ENCODE measurements at regions not wholly inside any gene's neighbourhood (a gene's known extent, or its start where the extent isn't known, plus 50 kb on each side); places are given as distances from the start of the nearest gene placed in this dataset.

GRCh38 chr10:69684020-69684980 is 54.3 kb downstream of the FAM241B start:
- Histone ChIP-seq H3K27ac (peak overlapping the region in 6 of 10 donors; percentile 14 to 65 (median 46)), H3K4me3 (peak overlapping the region in 1 of 10 donors; percentile 7), H3K36me3 (no peaks in the 10 kb centered on the region), H3K27me3 (peaks cover 0 to 18% (median 7%) of the 10 kb centered on the region in 7 donors), H3K4me1 (peaks cover 9 to 39% (median 22%) of the 10 kb centered on the region in 9 donors), H3K9me3 (no peaks in the 10 kb centered on the region)
- ATAC-seq, result peak; percentile 60 to 77 (median 70)
- TF ChIP-seq CTCF (IDR thresholded peaks at IDR 0.05), result no peak
- intact Hi-C loops (cut with DNase I), result no loop called here
- WGBS, 2 donors, result 41 to 45% methylated on average over 17 of the region's 17 CpGs
- DNase-seq, result peak; percentile 43 to 52

DNA sequence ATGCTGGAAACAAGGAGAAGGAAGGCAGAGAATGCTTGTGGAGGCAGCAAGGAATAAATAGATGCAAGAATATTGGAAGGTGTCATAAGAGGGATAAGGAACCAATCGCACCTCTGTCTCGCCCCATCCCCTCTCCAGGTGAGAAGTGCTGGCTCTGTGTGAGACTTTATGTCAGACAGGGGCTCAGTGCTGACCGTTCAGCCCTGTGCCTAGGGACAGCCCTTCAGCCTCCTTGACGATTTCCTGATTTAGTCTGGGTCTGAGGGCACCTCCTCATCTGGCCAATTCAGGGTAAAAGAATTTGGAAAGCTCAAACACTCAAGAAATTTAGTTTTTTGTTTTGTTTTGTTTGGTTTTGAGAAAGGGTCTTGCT is 54.9 kb downstream of the FAM241B start:
- DNase-seq (no peak), ATAC-seq (peak in 1 of 8 donors; percentile 13)
- no peaks in the 10 kb centered on the region for H3K9me3 ChIP-seq
- no peak overlapping the region for H3K4me3 ChIP-seq
- H3K4me1 ChIP-seq, result peaks cover 9 to 39% (median 22%) of the 10 kb centered on the region in 9 donors
- H3K27ac ChIP-seq, result peak overlapping the region in 5 of 10 donors; percentile 15 to 65 (median 55)
- H3K36me3 ChIP-seq, result no peaks in the 10 kb centered on the region
- intact Hi-C loops (cut with DNase I), result no loop called here
- peaks cover 0 to 12% (median 5%) of the 10 kb centered on the region in 7 donors for H3K27me3 ChIP-seq
- no peak for TF ChIP-seq CTCF (IDR thresholded peaks at IDR 0.05)
- 71 to 76% methylated on average over 4 of the region's 4 CpGs for WGBS, 2 donors

DNA sequence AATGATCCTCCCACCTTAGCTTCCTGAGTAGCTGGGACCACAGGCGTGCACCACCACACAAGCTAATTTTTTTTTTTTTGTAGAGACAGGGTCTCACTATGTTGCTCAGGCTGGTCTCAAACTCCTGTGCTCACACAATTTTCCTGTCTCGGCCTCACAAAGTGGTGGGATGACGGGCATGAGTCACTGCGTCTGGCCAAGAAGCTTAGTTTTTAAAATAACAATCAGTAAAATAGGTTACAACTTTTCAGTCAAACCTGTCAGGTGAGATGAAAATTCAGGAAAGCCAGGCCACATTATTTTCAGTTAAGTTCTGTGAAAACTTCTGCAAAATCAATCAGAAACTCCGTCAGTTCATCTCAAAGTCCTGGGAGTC is 55.4 kb downstream of the FAM241B start:
- Histone ChIP-seq H3K4me3 (no peak overlapping the region), H3K4me1 (peaks cover 9 to 39% (median 22%) of the 10 kb centered on the region in 9 donors), H3K36me3 (no peaks in the 10 kb centered on the region), H3K27ac (peak overlapping the region in 6 of 10 donors; percentile 5 to 66 (median 47)), H3K9me3 (no peaks in the 10 kb centered on the region), H3K27me3 (peaks cover 0 to 9% (median 2%) of the 10 kb centered on the region in 7 donors)
- ATAC-seq (no peak), DNase-seq (no peak)
- no peak for TF ChIP-seq CTCF (IDR thresholded peaks at IDR 0.05)
- intact Hi-C loops (cut with DNase I), result no loop called here
- 70 to 73% methylated on average over 5 of the region's 5 CpGs for WGBS, 2 donors

- peaks cover 9 to 39% (median 22%) of the 10 kb centered on the region in 9 donors for H3K4me1 ChIP-seq
- H3K9me3 ChIP-seq, result no peaks in the 10 kb centered on the region
- no peak overlapping the region for H3K4me3 ChIP-seq
- TF ChIP-seq CTCF (IDR thresholded peaks at IDR 0.05), result no peak
- H3K36me3 ChIP-seq, result no peaks in the 10 kb centered on the region
- ATAC-seq, result peak; percentile 68 to 91 (median 78)
- DNase-seq, result peak; percentile 68 to 76
- intact Hi-C loops (cut with DNase I), result no loop called here
- peaks cover 0 to 6% (median 0%) of the 10 kb centered on the region in 7 donors for H3K27me3 ChIP-seq
- peak overlapping the region in 8 of 10 donors; percentile 26 to 66 (median 44) for H3K27ac ChIP-seq
- WGBS, 2 donors, result 60 to 64% methylated on average over 18 of the region's 18 CpGs
Measured at GRCh38 chr10:69685802-69686585, 55.9 kb downstream of the FAM241B start.
